Astrocyte (in vitro differentiated cells and primary cell): ENCODE measurements at regions not wholly inside any gene's neighbourhood (a gene's known extent, or its start where the extent isn't known, plus 50 kb on each side); places are given as distances from the start of the nearest gene placed in this dataset.

Experiments
- EZH2 ChIP-seq: IDR thresholded peaks from 2 replicates; pipeline ENCODE4 v1.6.1; 2012; ENCODE audit warnings: mild to moderate bottlenecking, low read length, inconsistent platforms; ENCODE audit not compliant: insufficient read depth
- TF ChIP-seq, protein P1 (sequence below): IDR thresholded peaks from 2 replicates; pipeline ENCODE4 v1.5.1; 2011; ENCODE audit warnings: low read depth, mild to moderate bottlenecking, inconsistent platforms, low read length, moderate library complexity; ENCODE audit not compliant: insufficient read depth

DNA sequence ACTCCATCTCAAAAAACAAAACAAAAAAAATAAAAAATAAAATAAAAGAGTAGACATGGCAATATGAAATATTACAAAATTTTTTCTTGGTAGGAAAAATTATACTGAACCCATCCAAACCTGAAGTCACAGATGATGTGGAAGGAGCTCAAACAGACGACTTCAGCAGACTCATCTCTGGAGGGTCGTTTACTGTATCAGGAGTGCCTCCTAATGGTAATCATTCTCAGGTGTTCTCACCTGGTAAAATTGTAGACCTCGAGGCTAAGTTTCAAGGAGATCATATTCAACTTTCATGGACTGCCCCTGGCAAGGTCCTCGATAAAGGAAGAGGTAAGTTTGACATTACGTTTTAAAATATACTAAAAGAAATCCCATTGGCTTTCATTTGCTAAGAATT lies 54.3 kb upstream of the SH3GLB1 start:
- TF ChIP-seq, protein P1, sequence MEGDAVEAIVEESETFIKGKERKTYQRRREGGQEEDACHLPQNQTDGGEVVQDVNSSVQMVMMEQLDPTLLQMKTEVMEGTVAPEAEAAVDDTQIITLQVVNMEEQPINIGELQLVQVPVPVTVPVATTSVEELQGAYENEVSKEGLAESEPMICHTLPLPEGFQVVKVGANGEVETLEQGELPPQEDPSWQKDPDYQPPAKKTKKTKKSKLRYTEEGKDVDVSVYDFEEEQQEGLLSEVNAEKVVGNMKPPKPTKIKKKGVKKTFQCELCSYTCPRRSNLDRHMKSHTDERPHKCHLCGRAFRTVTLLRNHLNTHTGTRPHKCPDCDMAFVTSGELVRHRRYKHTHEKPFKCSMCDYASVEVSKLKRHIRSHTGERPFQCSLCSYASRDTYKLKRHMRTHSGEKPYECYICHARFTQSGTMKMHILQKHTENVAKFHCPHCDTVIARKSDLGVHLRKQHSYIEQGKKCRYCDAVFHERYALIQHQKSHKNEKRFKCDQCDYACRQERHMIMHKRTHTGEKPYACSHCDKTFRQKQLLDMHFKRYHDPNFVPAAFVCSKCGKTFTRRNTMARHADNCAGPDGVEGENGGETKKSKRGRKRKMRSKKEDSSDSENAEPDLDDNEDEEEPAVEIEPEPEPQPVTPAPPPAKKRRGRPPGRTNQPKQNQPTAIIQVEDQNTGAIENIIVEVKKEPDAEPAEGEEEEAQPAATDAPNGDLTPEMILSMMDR, result no peak
- no peak for TF ChIP-seq EZH2
